Esophagus squamous epithelium (tissue), 5 donors: ENCODE measurements at regions not wholly inside any gene's neighbourhood (a gene's known extent, or its start where the extent isn't known, plus 50 kb on each side); places are given as distances from the start of the nearest gene placed in this dataset.

ENCODE experiments used
- DNase-seq: peaks from one replicate; lab custom pipeline; 2025; lab: John Stamatoyannopoulos, UW
- H3K27ac ChIP-seq, 4 donors: fragments of 200-600 bp; sonication (generic); one replicate each; pipeline ENCODE4 v1.5.1; 2016 to 2019; ENCODE audit warnings: mild to moderate bottlenecking in 1 of 4
- H3K27me3 ChIP-seq, 4 donors: fragments of 200-600 bp; sonication (generic); 1 replicate in 3 of 4; 2 replicates in 1 of 4; pipeline versions ENCODE4 v1.5.1 to v1.6.0; 2017 to 2021; ENCODE audit warnings: antibody characterized with exemption in 1 of 4
- H3K36me3 ChIP-seq, 3 donors: fragments of 200-600 bp; sonication (generic); one replicate each; pipeline ENCODE4 v1.5.1; 2016 to 2019
- H3K4me1 ChIP-seq, 3 donors: fragments of 200-600 bp; sonication (generic); one replicate each; pipeline ENCODE4 v1.5.1; 2017 to 2019
- H3K4me3 ChIP-seq, 4 donors: fragments of 200-600 bp; sonication (generic); 1 replicate in 3 of 4; 2 replicates in 1 of 4; pipeline ENCODE4 v1.5.1; 2016 to 2019; ENCODE audit warnings: mild to moderate bottlenecking in 2 of 4, moderate library complexity in 1 of 4
- H3K9me3 ChIP-seq, 3 donors: fragments of 200-600 bp; sonication (generic); one replicate each; pipeline ENCODE4 v1.5.1; 2016 to 2019
- CTCF ChIP-seq, 6 experiments: fragments of 450-650 bp in 4 of 6; fragments of 200-600 bp in 2 of 6; sonication (generic) in 2 of 6; IDR thresholded peaks; one replicate each; pipeline ENCODE4 v1.5.1; 2016 to 2019; ENCODE audit warnings: antibody characterized with exemption in 6 of 6, mild to moderate bottlenecking in 4 of 6, moderate library complexity in 4 of 6
- POLR2A ChIP-seq, 4 donors: fragments of 450-650 bp; IDR thresholded peaks; one replicate each; pipeline ENCODE4 v1.6.1; 2017; ENCODE audit warnings: antibody characterized with exemption in 4 of 4, mild to moderate bottlenecking in 4 of 4, moderate library complexity in 3 of 4
- WGBS, 2 donors: methylation state at CpG; one replicate each; pipeline ENCODE4 v1.1.5; 2018; 5-methylcytosine and 5-hydroxymethylcytosine counted together
- intact Hi-C: fragments of 100-400 bp; cut with DNase I; formaldehyde crosslinking; loops from one replicate; pipeline ENCODE4 v1.15.0; 2022
- donor health status: DM: yes; HTN: yes; CAD: no.

GRCh38 chr9:120109242-120109641 lies 470.7 kb downstream of the CDK5RAP2 start:
- 60% methylated on average over 2 of the region's 3 CpGs; no CpG with 5 or more reads in 1 of the 2 donors for WGBS, 2 donors

GRCh38 chr9:120107138-120107537 lies 472.8 kb downstream of the CDK5RAP2 start:
- Histone ChIP-seq H3K27ac (no peak overlapping the region), H3K4me1 (no peaks in the 10 kb centered on the region), H3K9me3 (no peaks in the 10 kb centered on the region), H3K27me3 (no peaks in the 10 kb centered on the region), H3K36me3 (no peaks in the 10 kb centered on the region), H3K4me3 (no peak overlapping the region)
- intact Hi-C loops: no loop called here
- TF ChIP-seq POLR2A (IDR thresholded peaks at IDR 0.05): no peak
- TF ChIP-seq CTCF (IDR thresholded peaks at IDR 0.05): no peak
- 67 to 73% methylated on average over 1 of the region's 1 CpG for WGBS, 2 donors
- DNase-seq: no peak

More at GRCh38 chr9:120109242-120109641, 470.7 kb downstream of the CDK5RAP2 start:
- Histone ChIP-seq H3K36me3 (no peaks in the 10 kb centered on the region), H3K27me3 (no peaks in the 10 kb centered on the region), H3K4me3 (no peak overlapping the region), H3K9me3 (no peaks in the 10 kb centered on the region), H3K4me1 (no peaks in the 10 kb centered on the region), H3K27ac (no peak overlapping the region)
- intact Hi-C loops: no loop called here
- no peak for DNase-seq
- TF ChIP-seq POLR2A (IDR thresholded peaks at IDR 0.05): no peak
- peak in 1 of 6 experiments; percentile 6 for TF ChIP-seq CTCF (IDR thresholded peaks at IDR 0.05)

GRCh38 chr9:120104771-120105170 lies 475.2 kb downstream of the CDK5RAP2 start:
- H3K9me3 ChIP-seq: no peaks in the 10 kb centered on the region
- no peaks in the 10 kb centered on the region for H3K4me1 ChIP-seq
- H3K27ac ChIP-seq: no peak overlapping the region
- H3K27me3 ChIP-seq: no peaks in the 10 kb centered on the region
- no peak for TF ChIP-seq POLR2A (IDR thresholded peaks at IDR 0.05)
- TF ChIP-seq CTCF (IDR thresholded peaks at IDR 0.05): no peak
- H3K4me3 ChIP-seq: no peak overlapping the region
- 67 to 68% methylated on average over 6 of the region's 6 CpGs for WGBS, 2 donors
- H3K36me3 ChIP-seq: no peaks in the 10 kb centered on the region
- intact Hi-C loops: no loop called here
- DNase-seq: no peak

GRCh38 chr9:120100595-120100994 lies 479.4 kb downstream of the CDK5RAP2 start:
- TF ChIP-seq POLR2A (IDR thresholded peaks at IDR 0.05): no peak
- no peak for TF ChIP-seq CTCF (IDR thresholded peaks at IDR 0.05)
- Histone ChIP-seq H3K4me3 (no peak overlapping the region), H3K9me3 (no peaks in the 10 kb centered on the region), H3K27me3 (no peaks in the 10 kb centered on the region), H3K4me1 (no peaks in the 10 kb centered on the region), H3K36me3 (no peaks in the 10 kb centered on the region), H3K27ac (no peak overlapping the region)
- 64 to 71% methylated on average over 2 to 3 of the region's 3 CpGs for WGBS, 2 donors
- intact Hi-C loops: no loop called here
- DNase-seq: no peak

- no peak overlapping the region for H3K27ac ChIP-seq
- no peaks in the 10 kb centered on the region for H3K9me3 ChIP-seq
- DNase-seq: no peak
- H3K27me3 ChIP-seq: no peaks in the 10 kb centered on the region
- H3K4me3 ChIP-seq: no peak overlapping the region
- no peaks in the 10 kb centered on the region for H3K4me1 ChIP-seq
- H3K36me3 ChIP-seq: no peaks in the 10 kb centered on the region
- TF ChIP-seq CTCF (IDR thresholded peaks at IDR 0.05): no peak
- TF ChIP-seq POLR2A (IDR thresholded peaks at IDR 0.05): no peak
- 77 to 89% methylated on average over 3 to 4 of the region's 4 CpGs for WGBS, 2 donors
- intact Hi-C loops: no loop called here
Observed at GRCh38 chr9:120099065-120099464, 480.9 kb downstream of the CDK5RAP2 start.
